Hippocampal formation (tissue), 2 donors: ENCODE measurements at regions not wholly inside any gene's neighbourhood (a gene's known extent, or its start where the extent isn't known, plus 50 kb on each side); places are given as distances from the start of the nearest gene placed in this dataset.

Experiments used
- DNase-seq, 2 donors: peaks; one replicate each; lab custom pipeline; 2025; lab: John Stamatoyannopoulos, UW

GRCh38 chr4:18945464-18945863 lies 923.9 kb upstream of the LCORL start:
- no peak for DNase-seq

GRCh38 chr4:18942874-18943273 lies 921.3 kb upstream of the LCORL start:
- no peak for DNase-seq

GRCh38 chr4:18938343-18939099 lies 917.0 kb upstream of the LCORL start:
- DNase-seq = no peak

GRCh38 chr4:18937746-18938145 lies 916.2 kb upstream of the LCORL start:
- no peak for DNase-seq

- DNase-seq = no peak
These were observed 915.5 kb upstream of the LCORL start for GRCh38 chr4:18937080-18937479.

- DNase-seq = no peak
These were observed 914.2 kb upstream of the LCORL start for GRCh38 chr4:18935659-18936345.

GRCh38 chr4:18934197-18934596 lies 912.6 kb upstream of the LCORL start:
- no peak for DNase-seq

GRCh38 chr4:18932730-18933339 lies 911.3 kb upstream of the LCORL start:
- DNase-seq = no peak

GRCh38 chr4:18931643-18932377 lies 910.3 kb upstream of the LCORL start:
- no peak for DNase-seq

- DNase-seq = no peak
These were observed 908.9 kb upstream of the LCORL start for GRCh38 chr4:18930487-18930886.

- no peak for DNase-seq
These were observed 902.1 kb upstream of the LCORL start for GRCh38 chr4:18923496-18924161.

GRCh38 chr4:18917689-18918088 lies 896.1 kb upstream of the LCORL start:
- DNase-seq = no peak

- no peak for DNase-seq
These were observed 892.6 kb upstream of the LCORL start for GRCh38 chr4:18914182-18914581.

GRCh38 chr4:18894928-18895327 lies 873.4 kb upstream of the LCORL start:
- no peak for DNase-seq

GRCh38 chr4:18882468-18882867 lies 860.9 kb upstream of the LCORL start:
- no peak for DNase-seq

GRCh38 chr4:18881556-18881955 lies 860.0 kb upstream of the LCORL start:
- DNase-seq = no peak

GRCh38 chr4:18880871-18881270 lies 859.3 kb upstream of the LCORL start:
- DNase-seq = no peak

- no peak for DNase-seq
These were observed 857.0 kb upstream of the LCORL start for GRCh38 chr4:18878561-18878960.

GRCh38 chr4:18869166-18869565 lies 847.6 kb upstream of the LCORL start:
- no peak for DNase-seq

- DNase-seq = no peak
These were observed 839.4 kb upstream of the LCORL start for GRCh38 chr4:18860836-18861530.

GRCh38 chr4:18859468-18859867 lies 837.9 kb upstream of the LCORL start:
- no peak for DNase-seq
